NCI-H2196 (cell line): ENCODE measurements at regions not wholly inside any gene's neighbourhood (a gene's known extent, or its start where the extent isn't known, plus 50 kb on each side); places are given as distances from the start of the nearest gene placed in this dataset.
"Not testable (repeated sequence)": the region's sequence is repeated elsewhere in the genome, so short reads cannot be mapped to it uniquely, and the experiment has no call there.

Source experiments
- DNase-seq: peaks from one replicate; lab custom pipeline; 2025; ENCODE audit not compliant: unreplicated experiment; lab: John Stamatoyannopoulos, UW

DNA sequence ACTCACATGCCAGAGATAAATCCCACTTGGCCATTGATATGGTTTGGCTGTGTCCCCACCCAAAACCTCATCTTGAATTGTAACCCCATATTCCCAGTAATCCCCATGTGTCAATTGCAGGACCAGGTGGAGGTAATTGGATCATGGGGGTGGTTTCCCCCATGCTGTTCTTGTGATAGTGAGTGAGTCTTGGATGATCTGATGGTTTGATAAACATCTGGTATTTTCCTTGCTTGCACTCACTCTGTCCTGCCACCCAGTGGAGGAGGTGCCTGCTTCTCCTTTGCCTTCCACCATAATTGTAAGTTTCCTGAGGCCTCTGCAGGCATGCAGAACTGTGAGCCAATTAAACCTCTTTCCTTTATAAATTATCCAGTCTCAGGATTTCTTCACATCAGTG lies 50.4 kb upstream of the B3GAT2 start:
- DNase-seq, result not testable (repeated sequence)

DNA sequence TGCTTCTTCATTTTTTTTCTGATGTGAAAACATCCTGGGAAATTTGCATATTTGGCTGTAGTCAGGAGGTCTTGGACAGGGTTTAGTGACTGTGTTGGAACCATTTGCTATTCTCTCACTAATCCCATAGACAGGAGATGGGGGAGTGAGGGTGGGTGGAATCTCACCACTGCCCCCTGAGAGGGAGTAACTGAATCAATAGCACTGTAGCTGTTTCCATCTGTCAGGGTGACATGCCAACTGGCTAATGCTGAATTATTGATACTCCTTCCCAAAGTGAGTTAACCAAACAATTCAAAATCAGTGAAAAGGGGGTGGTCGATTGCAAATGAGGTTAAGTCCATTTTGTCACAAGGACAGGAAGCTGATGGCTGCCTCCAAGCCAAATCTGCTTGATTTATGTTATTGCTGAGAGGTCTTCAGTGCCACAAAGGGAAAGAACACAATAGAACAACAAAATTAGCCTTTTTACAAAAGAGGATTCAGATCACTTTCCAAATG lies 55.1 kb upstream of the B3GAT2 start:
- no peak for DNase-seq

DNA sequence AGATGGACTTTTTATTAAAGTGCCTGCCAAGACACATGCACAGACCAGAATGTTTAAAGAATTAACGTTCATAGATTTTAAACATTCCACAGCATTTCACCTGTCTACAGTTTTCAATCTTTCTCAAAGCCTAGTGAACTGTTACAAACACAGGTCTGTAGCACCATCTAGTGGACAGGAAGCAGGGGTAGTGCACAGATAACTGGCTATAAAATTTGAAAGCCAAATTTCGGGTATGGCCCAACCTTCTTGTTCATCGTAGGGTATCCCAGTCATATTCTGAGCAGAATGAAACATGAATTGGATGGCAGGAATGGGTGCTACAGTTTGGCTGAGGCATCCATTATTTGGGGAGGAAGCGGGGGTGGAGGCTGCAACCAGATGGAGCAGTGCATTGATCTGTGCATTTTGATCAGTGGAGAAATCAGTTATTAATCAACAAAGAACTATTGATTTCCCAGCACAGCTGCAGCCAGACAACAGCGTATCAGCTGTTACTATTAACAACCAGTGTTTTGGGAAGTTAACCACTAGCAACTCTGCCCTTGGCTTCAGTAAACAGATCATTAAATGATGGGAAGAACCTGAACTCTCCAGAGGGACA lies 56.1 kb upstream of the B3GAT2 start:
- peak; percentile 44 for DNase-seq

DNA sequence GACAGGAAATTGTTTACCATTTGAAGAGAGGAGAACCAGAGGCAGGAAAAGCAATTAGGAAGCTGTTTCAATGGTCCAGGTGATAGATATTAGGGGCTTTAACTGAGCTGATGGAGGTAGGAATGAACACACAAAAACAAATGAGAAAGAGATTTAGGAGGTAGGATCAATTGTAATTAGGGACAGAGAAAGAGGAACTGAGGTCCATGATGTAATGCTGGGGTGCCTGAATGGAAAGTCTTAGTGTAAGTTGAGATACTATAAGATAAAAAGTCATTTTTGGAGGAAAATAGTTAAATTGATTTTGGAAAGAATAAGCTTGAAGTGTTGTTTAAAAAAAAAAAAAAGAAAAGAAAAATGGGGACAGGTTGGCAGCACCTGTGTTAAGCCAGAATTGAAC lies 58.5 kb upstream of the B3GAT2 start:
- no peak for DNase-seq

- DNase-seq, result no peak
Measured at GRCh38 chr6:71028236-71028876, 71.5 kb upstream of the B3GAT2 start.

DNA sequence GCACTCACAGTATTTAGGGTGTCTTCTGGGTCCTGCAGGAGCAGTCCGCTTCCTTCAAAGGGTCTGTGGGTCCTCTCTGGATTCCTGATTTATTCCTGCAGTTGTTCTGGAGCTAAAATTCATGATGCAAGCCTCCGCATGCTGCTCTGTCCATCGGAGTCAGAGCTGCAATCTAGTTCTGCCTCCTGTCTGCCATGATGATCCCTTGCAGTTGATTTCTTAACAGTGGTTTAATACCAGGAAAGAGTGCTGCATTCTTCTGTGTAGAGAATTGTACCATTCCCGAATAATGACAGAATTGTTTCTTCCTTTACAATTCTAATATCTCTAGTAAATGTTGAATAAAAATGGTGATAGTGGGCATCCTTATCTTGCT lies 72.0 kb upstream of the B3GAT2 start:
- DNase-seq, result no peak

- DNase-seq, result no peak
Measured at GRCh38 chr6:71029555-71029954, 72.7 kb upstream of the B3GAT2 start.

GRCh38 chr6:71031912-71032311 lies 75.1 kb upstream of the B3GAT2 start:
- DNase-seq, result no peak

DNA sequence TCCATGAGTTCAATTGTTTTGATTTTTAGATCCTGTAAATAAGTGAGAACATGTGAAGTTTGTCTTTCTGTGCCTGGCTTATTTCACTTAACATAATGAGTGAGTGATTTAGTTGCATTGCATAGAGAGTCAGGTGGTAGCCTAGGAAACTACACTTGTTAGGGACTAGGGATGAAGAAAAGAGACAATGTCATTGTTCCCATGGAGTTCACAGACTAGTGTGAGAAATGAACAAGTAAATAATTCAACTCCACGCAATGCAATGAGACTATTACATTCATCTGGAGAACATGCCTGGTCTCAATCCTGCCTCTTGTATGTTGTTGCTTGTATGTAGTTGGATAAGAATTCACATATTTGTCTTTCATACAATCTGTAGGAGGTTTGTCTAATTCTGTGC lies 76.3 kb upstream of the B3GAT2 start:
- DNase-seq, result no peak

DNA sequence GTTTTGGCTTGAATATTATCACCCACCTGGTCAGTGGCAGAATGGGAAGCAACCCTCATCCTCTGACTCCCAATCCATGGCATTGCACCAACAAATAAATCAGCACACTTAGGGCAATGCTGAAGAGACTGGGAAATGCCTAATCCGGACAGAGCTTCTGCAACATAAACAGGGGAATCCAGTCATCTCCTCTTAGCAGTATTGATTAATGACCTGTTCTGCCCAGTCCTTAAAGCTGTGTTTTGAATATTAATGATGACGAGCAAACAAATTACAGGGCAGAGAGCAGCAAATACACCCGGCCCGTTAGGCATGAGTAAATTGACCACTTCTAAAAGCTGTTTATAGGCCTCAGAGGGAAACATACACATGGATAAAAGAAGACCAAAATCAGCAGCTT lies 77.0 kb upstream of the B3GAT2 start:
- DNase-seq, result no peak

GRCh38 chr6:71034563-71035345 lies 77.9 kb upstream of the B3GAT2 start:
- DNase-seq, result no peak

GRCh38 chr6:71035871-71036270 lies 79.0 kb upstream of the B3GAT2 start:
- DNase-seq, result no peak

DNA sequence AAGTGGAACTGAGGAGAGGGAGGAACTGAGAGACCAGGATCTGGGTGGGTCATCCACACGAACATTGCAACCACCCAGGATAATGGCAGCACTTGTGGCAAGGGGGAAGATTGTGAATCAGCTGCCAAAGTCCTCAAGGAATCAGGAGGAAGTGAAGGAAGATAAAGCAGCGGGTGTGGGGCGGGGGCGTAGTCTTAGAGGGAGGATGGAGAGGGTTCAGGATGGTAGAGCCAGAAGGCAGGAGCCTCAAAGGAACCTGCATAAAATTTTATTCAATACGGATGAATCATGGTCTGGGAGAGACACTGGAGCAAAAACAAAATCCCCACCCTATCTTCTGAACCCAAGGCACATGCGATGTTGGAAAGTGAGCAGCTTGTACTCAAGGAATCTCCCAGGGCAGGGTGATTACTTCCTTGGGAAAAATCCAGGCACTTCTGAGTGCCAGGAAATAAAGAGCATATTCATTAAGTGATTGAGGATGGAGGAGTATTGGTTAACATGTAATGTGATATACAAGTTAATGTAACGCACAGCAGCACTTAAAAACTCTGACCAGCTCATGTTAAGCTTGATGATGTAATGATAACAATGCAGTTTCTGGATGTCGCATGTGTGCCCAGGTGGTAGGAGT lies 82.0 kb upstream of the B3GAT2 start:
- DNase-seq, result no peak

DNA sequence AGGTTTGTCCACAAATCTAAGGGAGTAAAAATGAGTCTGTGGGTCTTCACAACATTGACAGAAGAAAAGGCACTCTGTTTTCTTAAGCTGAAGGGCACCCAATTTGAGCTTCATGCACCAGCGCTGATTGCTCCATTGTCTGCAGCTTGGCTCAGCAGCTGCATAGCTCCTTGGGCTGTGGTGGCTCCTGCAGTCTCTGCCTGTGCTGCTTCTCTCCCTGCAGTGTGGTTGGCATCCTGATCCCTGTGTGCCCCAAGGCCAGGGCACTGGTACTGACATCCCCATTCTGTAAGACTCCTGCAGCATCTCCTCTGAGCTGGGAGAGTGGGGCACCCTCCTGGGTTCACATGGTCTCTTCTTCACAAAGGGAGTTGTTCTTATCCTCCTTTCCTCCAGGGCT lies 83.2 kb upstream of the B3GAT2 start:
- no peak for DNase-seq

- no peak for DNase-seq
Measured at GRCh38 chr6:71040841-71041240, 84.0 kb upstream of the B3GAT2 start.

DNA sequence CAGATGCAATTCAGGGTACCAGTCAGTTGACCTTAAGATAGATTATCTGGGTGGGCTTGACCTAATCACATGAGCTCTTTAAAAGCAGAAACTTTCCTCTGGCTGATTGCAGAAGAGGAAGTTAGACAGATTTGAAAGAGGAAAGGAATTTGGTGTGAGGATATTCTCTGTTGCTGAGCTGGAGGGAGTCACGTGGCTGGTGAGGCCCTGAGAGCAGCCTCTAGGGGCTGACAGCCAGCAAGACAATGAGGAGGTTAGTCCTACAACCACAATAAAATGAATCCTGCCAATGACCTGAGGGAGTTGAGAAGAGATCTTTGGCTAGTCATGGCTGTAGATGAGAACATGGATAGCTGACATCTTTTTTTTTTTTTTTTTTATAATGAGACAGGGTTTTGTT lies 87.0 kb upstream of the B3GAT2 start:
- DNase-seq, result no peak

- no peak for DNase-seq
Measured at GRCh38 chr6:71044753-71045152, 87.9 kb upstream of the B3GAT2 start.

- DNase-seq, result no peak
Measured at GRCh38 chr6:71045296-71045695, 88.4 kb upstream of the B3GAT2 start.

GRCh38 chr6:71047417-71047816 lies 90.6 kb upstream of the B3GAT2 start:
- DNase-seq, result no peak

DNA sequence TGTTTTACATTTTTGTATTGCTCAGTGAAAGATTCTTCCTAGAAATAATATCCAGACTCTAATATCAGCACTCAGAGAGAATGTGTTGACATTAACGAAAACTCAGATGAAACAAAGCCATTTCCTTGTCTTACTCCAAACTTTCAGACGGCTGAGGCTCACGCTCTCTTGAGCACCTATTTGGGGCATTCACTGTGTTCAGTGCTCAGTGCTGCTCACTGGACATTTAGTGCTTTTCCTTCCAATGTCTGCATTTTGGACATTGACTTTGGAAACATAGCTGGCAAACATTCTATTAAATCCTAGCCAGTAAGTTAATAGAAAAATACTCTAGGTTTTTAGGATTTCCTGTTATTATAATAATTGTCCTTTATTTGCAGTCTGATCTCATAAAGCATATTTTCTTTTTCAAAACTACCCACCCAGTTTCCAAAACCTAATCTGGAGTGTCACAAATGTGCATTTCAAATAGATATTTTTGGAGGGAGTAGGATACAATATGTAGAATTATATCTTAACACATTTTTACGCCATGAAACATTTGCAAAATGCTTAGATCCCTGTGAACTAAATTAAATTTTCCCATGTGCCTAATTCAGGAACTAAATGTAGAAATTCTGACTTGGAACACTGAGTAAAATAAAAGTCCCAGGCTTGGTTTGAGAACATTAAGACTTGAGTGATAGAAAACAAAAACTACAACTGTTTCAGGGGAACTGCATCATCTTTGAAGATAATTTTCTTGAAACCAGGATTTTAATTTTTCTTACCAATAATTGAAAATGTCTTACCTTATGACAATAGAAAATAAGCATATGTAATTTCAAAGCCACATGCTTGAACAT lies 91.7 kb upstream of the B3GAT2 start:
- no peak for DNase-seq

- no peak for DNase-seq
Measured at GRCh38 chr6:71049198-71049770, 92.4 kb upstream of the B3GAT2 start.
